ENCODE measurements at regions not wholly inside any gene's neighbourhood (a gene's known extent, or its start where the extent isn't known, plus 50 kb on each side); places are given as distances from the start of the nearest gene placed in this dataset.
A peak's percentile ranks its signal among the peaks of the same experiment; 100 is the strongest.
"Not testable (repeated sequence)": the region's sequence is repeated elsewhere in the genome, so short reads cannot be mapped to it uniquely, and the experiment has no call there.

DNA sequence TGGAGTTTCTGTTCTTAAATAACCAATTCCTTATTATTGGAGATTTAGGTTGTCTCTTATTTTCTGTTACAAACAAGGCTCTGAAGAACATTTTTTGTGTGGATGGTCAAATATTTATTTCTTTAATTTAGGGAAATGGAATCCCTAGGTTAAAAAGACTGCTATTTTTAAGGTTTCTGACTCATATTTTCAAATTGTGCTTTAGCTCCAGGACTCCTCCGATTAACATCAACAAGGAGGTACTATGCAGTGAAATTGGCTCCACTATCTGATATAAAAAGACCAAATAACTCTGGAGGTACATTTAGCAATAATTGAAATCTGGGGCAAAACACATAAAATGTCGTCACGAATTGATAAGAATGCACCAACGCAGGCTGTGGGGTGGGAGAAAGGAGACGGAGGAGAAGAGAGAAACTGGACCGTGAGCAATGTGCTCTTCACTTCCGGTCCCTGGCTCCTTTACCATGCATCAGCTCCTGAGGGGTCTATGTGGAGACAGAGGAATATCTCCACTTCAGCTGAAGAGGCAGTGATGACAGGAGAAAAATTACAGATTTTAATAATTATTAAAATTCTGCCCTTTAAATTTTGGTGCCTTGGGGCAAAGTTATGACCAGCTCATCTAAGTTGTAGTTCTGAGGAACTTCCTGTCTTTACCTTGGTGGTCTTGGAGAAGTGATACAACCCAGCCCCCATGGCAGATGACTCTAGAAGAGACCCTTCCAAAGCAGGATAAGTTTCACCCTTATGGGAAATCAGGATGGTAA, 90.2 kb upstream of the BTG1 start:
- Histone ChIP-seq H3K79me2 (ENCODE audit: control insufficient read depth, insufficient read depth, low read length, unreplicated experiment) (no peaks in the 10 kb centered on the region), H3K4me1 (ENCODE audit: control insufficient read depth, insufficient read depth, low read length, unreplicated experiment) (no peaks in the 10 kb centered on the region), H3K27ac (ENCODE audit: low read depth, low read length) (no peak overlapping the region), H3K27me3 (ENCODE audit: insufficient read depth, low read length) (no peaks in the 10 kb centered on the region), H2AFZ (ENCODE audit: low read length, unreplicated experiment) (no peak overlapping the region), H3K4me3 (ENCODE audit: low read depth, low read length) (no peak overlapping the region), H3K36me3 (ENCODE audit: insufficient read depth, low read length) (no peaks in the 10 kb centered on the region)

DNA sequence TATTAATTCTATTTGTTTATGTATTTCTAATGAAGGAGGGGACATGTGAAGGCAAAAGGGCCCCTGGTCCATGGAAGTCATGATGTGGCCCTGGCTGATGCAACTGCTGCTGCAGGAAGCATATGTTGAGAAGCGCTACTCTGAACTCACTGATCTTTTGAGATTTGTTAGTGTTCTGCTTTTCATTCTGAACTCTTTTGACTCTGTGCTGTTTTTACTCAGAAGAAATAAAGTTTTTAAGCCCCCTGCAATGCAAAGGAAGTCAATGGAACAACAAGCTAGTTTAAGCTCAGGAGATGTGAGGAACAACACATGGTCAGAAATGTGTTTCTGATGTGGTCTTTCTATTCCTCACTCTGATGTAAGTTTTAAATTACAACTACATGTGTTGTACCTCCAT, 88.9 kb upstream of the BTG1 start:
- Histone ChIP-seq H3K27ac (ENCODE audit: low read depth, low read length) (no peak overlapping the region), H3K4me3 (ENCODE audit: low read depth, low read length) (no peak overlapping the region), H3K27me3 (ENCODE audit: insufficient read depth, low read length) (no peaks in the 10 kb centered on the region), H2AFZ (ENCODE audit: low read length, unreplicated experiment) (no peak overlapping the region), H3K79me2 (ENCODE audit: control insufficient read depth, insufficient read depth, low read length, unreplicated experiment) (no peaks in the 10 kb centered on the region), H3K4me1 (ENCODE audit: control insufficient read depth, insufficient read depth, low read length, unreplicated experiment) (no peaks in the 10 kb centered on the region), H3K36me3 (ENCODE audit: insufficient read depth, low read length) (no peaks in the 10 kb centered on the region)

DNA sequence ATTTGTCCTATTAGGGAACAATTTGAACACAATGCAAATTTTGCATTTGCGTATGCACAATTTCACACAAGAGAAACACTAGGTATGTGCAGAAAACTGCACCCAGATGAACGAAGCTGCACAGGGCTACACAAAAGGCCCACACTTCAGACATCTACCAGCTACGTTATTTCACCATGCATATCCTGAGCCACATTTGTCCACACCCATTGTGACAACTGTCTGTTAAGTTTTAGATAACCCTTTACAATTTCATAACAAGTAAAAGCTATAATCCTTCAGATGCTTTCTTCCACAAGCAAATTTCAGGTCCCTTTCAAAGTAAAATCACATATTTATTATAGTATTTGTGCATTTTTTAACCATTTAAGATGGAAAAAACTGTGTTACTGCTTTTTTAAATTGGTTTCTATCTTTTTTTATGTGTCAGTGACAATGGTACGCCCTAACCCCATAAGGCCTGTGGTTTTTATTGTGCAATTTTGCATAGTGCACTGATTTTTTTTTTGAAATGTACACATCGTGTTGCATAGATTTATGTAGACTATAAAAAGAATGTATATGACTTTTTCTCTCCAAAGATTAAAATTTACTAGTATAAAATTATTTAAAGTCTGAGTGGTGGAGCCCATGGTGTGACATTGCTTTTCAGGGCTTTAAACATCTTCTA, 87.8 kb upstream of the BTG1 start:
- Histone ChIP-seq H3K27me3 (ENCODE audit: insufficient read depth, low read length) (no peaks in the 10 kb centered on the region), H2AFZ (ENCODE audit: low read length, unreplicated experiment) (no peak overlapping the region), H3K27ac (ENCODE audit: low read depth, low read length) (no peak overlapping the region), H3K4me3 (ENCODE audit: low read depth, low read length) (no peak overlapping the region), H3K36me3 (ENCODE audit: insufficient read depth, low read length) (no peaks in the 10 kb centered on the region), H3K79me2 (ENCODE audit: control insufficient read depth, insufficient read depth, low read length, unreplicated experiment) (no peaks in the 10 kb centered on the region), H3K4me1 (ENCODE audit: control insufficient read depth, insufficient read depth, low read length, unreplicated experiment) (no peaks in the 10 kb centered on the region)

DNA sequence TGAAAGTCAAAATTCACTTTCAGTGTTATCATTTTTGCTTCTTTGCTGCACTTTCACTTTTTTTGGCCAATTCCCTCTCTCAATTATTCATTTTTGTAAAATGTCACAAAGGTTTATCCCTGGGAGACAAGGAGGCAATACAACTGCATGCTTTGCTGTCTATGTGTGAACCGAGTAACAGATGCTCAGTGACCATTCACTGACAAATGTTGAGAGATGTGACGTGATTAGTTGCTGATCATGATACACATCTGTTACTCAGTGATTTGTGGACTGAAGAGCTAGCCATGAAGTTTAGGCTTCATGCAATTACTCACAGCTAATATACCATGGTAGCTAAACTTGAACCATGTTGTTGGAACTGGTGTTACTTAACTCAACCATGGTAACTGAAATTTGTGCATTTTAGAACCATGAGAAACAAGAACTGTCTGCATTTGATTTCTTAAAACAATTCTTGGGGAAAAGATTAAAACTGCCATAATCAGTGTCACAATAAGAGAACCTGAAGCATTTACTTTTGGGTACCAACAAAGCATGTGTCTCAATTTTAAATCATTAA, 86.8 kb upstream of the BTG1 start:
- H3K27ac ChIP-seq (ENCODE audit: low read depth, low read length); H3K36me3 ChIP-seq (ENCODE audit: insufficient read depth, low read length); H3K4me3 ChIP-seq (ENCODE audit: low read depth, low read length); H2AFZ ChIP-seq (ENCODE audit: low read length, unreplicated experiment); H3K27me3 ChIP-seq (ENCODE audit: insufficient read depth, low read length); H3K79me2 ChIP-seq (ENCODE audit: control insufficient read depth, insufficient read depth, low read length, unreplicated experiment); H3K4me1 ChIP-seq (ENCODE audit: control insufficient read depth, insufficient read depth, low read length, unreplicated experiment): not testable (repeated sequence)

DNA sequence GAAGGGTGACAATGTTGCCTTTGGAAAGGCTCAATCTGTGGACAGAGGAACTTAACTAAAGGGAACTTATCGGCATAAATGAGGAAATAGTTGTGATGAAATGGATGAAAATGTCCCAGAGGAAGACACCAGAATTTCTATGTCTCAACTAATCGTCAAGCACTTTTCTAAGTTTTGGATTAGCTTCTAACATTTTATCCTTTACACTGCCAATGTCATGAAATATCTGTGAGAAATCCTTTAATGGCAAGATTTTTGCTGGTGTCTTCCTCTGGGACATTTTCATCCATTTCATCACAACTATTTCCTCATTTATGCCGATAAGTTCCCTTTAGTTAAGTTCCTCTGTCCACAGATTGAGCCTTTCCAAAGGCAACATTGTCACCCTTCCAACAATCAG, 86.3 kb upstream of the BTG1 start:
- not testable (repeated sequence) for H3K36me3 ChIP-seq (ENCODE audit: insufficient read depth, low read length); H3K27ac ChIP-seq (ENCODE audit: low read depth, low read length); H3K79me2 ChIP-seq (ENCODE audit: control insufficient read depth, insufficient read depth, low read length, unreplicated experiment)

DNA sequence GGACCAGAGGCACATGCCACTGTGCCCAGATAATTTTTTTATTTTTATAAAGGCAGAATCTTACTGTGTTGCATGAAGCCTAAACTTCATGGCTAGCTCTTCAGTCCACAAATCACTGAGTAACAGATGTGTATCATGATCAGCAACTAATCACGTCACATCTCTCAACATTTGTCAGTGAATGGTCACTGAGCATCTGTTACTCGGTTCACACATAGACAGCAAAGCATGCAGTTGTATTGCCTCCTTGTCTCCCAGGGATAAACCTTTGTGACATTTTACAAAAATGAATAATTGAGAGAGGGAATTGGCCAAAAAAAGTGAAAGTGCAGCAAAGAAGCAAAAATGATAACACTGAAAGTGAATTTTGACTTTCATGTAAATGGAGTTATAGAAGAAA, 85.9 kb upstream of the BTG1 start:
- not testable (repeated sequence) for H3K27ac ChIP-seq (ENCODE audit: low read depth, low read length); H3K4me3 ChIP-seq (ENCODE audit: low read depth, low read length); H3K79me2 ChIP-seq (ENCODE audit: control insufficient read depth, insufficient read depth, low read length, unreplicated experiment); H3K4me1 ChIP-seq (ENCODE audit: control insufficient read depth, insufficient read depth, low read length, unreplicated experiment); H3K36me3 ChIP-seq (ENCODE audit: insufficient read depth, low read length); H3K27me3 ChIP-seq (ENCODE audit: insufficient read depth, low read length); H2AFZ ChIP-seq (ENCODE audit: low read length, unreplicated experiment)

More for the DNA sequence above, 86.3 kb upstream of the BTG1 start:
- H3K4me3 ChIP-seq (ENCODE audit: low read depth, low read length); H3K27me3 ChIP-seq (ENCODE audit: insufficient read depth, low read length); H3K4me1 ChIP-seq (ENCODE audit: control insufficient read depth, insufficient read depth, low read length, unreplicated experiment): not testable (repeated sequence)
- H2AFZ ChIP-seq (ENCODE audit: low read length, unreplicated experiment), result peak overlapping the region; percentile 45

DNA sequence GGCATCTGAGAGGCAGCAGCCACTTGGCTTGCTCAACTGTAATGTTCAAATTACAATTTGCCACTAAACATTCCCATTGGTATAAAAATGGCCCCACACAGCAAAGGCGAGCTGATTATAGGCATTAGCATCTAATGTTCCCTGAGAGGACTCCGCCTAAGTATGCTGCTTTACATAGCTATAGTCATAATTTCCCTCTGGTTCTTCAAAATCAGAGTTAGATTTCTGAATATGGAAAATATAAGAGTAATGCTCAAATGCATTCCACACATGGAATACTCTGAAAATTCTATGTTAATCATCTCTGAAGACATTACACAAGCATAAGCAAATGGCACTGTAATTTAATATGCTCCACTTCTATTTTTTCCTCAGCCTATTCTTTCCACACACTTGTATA, 83.7 kb upstream of the BTG1 start:
- Histone ChIP-seq H3K79me2 (ENCODE audit: control insufficient read depth, insufficient read depth, low read length, unreplicated experiment) (no peaks in the 10 kb centered on the region), H3K27me3 (ENCODE audit: insufficient read depth, low read length) (no peaks in the 10 kb centered on the region), H3K36me3 (ENCODE audit: insufficient read depth, low read length) (no peaks in the 10 kb centered on the region), H3K4me1 (ENCODE audit: control insufficient read depth, insufficient read depth, low read length, unreplicated experiment) (peaks cover 3% of the 10 kb centered on the region), H3K4me3 (ENCODE audit: low read depth, low read length) (no peak overlapping the region), H2AFZ (ENCODE audit: low read length, unreplicated experiment) (no peak overlapping the region), H3K27ac (ENCODE audit: low read depth, low read length) (no peak overlapping the region)

DNA sequence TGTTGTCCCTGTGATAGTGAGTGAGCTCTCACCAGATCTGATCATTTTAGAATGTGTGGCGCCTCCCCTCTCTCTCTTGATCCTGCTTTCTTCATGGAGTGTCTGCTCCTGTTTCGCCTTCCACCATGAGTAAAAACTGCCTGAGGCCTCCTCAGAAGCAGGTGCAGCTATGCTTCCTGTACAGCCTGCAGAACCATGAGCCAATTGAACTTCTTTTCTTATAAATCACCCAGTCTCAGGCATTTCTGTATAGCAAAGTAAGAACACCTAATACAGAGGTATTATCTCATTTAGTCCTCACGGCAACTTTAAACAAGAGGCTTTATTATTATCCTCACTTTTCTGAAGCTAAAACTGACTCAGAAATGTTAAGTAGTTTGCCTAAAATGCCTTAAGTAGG, 81.3 kb upstream of the BTG1 start:
- Histone ChIP-seq H3K36me3 (ENCODE audit: insufficient read depth, low read length) (no peaks in the 10 kb centered on the region), H3K27ac (ENCODE audit: low read depth, low read length) (no peak overlapping the region), H3K4me3 (ENCODE audit: low read depth, low read length) (no peak overlapping the region), H3K4me1 (ENCODE audit: control insufficient read depth, insufficient read depth, low read length, unreplicated experiment) (peaks cover 3% of the 10 kb centered on the region), H2AFZ (ENCODE audit: low read length, unreplicated experiment) (no peak overlapping the region), H3K79me2 (ENCODE audit: control insufficient read depth, insufficient read depth, low read length, unreplicated experiment) (no peaks in the 10 kb centered on the region), H3K27me3 (ENCODE audit: insufficient read depth, low read length) (no peaks in the 10 kb centered on the region)

DNA sequence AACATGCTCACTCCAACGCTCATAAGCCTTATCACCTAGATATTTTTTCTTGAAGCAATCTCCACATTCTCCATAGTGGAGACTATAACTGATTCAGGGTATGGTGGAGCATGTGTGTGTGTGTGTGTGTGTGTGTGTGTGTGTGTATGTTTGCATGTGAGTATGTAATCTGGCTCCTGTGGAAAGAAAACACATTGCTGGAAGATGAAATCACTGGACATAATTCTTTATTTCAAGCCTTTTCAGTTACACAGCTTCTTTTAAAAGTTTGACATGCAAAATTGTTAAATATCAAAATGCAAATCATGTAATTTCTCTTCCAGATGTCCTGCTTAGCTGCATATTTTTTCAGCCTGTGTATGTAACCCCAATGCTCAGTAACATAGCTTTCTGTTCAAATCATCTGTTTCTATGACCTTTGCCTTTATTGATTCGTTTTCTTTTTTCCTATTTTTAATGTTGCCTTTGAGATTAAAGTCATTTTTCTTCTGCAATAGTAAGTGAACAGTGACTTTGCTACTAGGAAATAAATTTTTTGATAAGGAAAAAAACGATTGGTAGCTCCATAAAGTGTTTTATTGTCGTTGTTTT, 80.5 kb upstream of the BTG1 start:
- Histone ChIP-seq H3K79me2 (ENCODE audit: control insufficient read depth, insufficient read depth, low read length, unreplicated experiment) (no peaks in the 10 kb centered on the region), H3K36me3 (ENCODE audit: insufficient read depth, low read length) (no peaks in the 10 kb centered on the region), H3K27me3 (ENCODE audit: insufficient read depth, low read length) (no peaks in the 10 kb centered on the region), H3K4me3 (ENCODE audit: low read depth, low read length) (no peak overlapping the region), H3K4me1 (ENCODE audit: control insufficient read depth, insufficient read depth, low read length, unreplicated experiment) (peaks cover 3% of the 10 kb centered on the region), H2AFZ (ENCODE audit: low read length, unreplicated experiment) (no peak overlapping the region), H3K27ac (ENCODE audit: low read depth, low read length) (no peak overlapping the region)

DNA sequence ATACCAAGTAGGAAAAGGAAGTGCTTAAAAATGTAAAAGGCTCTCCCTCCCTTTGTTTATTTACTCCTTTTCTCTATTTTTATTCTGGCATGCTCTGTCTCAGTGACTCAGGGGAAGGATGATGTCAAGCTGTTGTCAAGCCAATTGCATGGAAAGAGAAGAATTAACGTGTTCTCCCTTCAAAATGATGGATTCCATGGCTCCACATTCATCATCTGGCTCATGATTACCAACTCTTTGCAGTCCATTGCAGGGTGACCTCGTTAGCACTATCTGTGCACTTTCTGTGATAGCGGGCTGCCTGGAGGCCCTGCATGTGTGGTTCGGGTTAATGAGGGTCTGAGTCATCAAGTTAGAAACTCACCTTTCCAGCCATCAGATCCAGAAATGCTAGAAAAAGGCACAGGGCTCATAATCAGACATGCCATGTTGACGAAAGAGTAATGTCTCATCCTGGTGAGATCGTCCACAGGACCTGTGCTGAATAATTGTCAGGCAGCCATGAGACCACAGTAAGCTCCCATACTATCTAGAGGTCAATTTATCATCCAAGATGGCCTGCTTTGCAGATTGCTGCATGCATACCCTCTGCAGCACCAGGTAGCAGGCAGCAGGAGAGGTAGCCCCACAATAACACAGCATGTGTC, 79.2 kb upstream of the BTG1 start:
- Histone ChIP-seq H2AFZ (ENCODE audit: low read length, unreplicated experiment) (no peak overlapping the region), H3K79me2 (ENCODE audit: control insufficient read depth, insufficient read depth, low read length, unreplicated experiment) (no peaks in the 10 kb centered on the region), H3K27me3 (ENCODE audit: insufficient read depth, low read length) (no peaks in the 10 kb centered on the region), H3K4me3 (ENCODE audit: low read depth, low read length) (no peak overlapping the region), H3K27ac (ENCODE audit: low read depth, low read length) (no peak overlapping the region), H3K4me1 (ENCODE audit: control insufficient read depth, insufficient read depth, low read length, unreplicated experiment) (peaks cover 3% of the 10 kb centered on the region), H3K36me3 (ENCODE audit: insufficient read depth, low read length) (no peaks in the 10 kb centered on the region)
